ENCODE measurements at regions not wholly inside any gene's neighbourhood (a gene's known extent, or its start where the extent isn't known, plus 50 kb on each side); places are given as distances from the start of the nearest gene placed in this dataset.

DNA sequence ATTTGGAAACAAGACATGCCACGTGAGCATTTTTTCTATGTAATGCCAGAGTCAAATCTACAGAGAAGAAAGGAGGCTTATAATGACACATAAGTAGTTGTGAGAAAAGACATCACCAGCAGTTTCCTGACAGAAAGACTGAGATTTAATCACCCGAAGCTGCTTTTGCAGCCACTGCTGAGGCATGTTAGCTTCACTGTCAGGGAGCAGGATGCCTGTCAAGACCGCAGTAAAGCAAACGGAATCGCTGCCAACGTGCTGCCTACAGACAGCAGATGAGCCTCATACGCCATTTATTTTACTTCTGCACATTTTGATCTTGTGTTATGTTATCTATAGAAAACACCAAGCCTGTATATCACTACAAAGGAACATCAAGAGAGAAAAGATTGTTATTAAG lies 68.7 kb upstream of the NDST3 start:
- H3K4me1 Mint-ChIP-seq (ENCODE audit: low read depth, unreplicated experiment): no peaks in the 10 kb centered on the region
- BruUV-seq (replicated peaks): no TSS peak
- Histone ChIP-seq H3K4me3 (ENCODE audit: low read depth, low read length) (no peak overlapping the region), H3K9me3 (no peaks in the 10 kb centered on the region), H3K36me3 (ENCODE audit: control insufficient read depth, insufficient read depth, low read length) (no peaks in the 10 kb centered on the region), H3K4me1 (no peaks in the 10 kb centered on the region), H3K27me3 (replicated peaks; ENCODE audit: control insufficient read depth, insufficient read depth, low read length) (no peaks in the 10 kb centered on the region)
- no peaks in the 10 kb centered on the region for H3K36me3 Mint-ChIP-seq (ENCODE audit: insufficient read depth, unreplicated experiment)
- no peak overlapping the region for H3K4me3 Mint-ChIP-seq (ENCODE audit: unreplicated experiment)
- DNase-seq: no peak
- ChIA-PET CTCF (no interaction called here), POLR2A (no interaction called here)
- no peaks in the 10 kb centered on the region for H3K27me3 Mint-ChIP-seq (ENCODE audit: insufficient read depth, unreplicated experiment)
- intact Hi-C loops (cut with micrococcal nuclease; ENCODE audit: unreplicated experiment): no loop called here
- H3K9me3 Mint-ChIP-seq (ENCODE audit: unreplicated experiment): no peaks in the 10 kb centered on the region
- TF ChIP-seq, protein P1, sequence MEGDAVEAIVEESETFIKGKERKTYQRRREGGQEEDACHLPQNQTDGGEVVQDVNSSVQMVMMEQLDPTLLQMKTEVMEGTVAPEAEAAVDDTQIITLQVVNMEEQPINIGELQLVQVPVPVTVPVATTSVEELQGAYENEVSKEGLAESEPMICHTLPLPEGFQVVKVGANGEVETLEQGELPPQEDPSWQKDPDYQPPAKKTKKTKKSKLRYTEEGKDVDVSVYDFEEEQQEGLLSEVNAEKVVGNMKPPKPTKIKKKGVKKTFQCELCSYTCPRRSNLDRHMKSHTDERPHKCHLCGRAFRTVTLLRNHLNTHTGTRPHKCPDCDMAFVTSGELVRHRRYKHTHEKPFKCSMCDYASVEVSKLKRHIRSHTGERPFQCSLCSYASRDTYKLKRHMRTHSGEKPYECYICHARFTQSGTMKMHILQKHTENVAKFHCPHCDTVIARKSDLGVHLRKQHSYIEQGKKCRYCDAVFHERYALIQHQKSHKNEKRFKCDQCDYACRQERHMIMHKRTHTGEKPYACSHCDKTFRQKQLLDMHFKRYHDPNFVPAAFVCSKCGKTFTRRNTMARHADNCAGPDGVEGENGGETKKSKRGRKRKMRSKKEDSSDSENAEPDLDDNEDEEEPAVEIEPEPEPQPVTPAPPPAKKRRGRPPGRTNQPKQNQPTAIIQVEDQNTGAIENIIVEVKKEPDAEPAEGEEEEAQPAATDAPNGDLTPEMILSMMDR (IDR thresholded peaks at IDR 0.05; ENCODE audit: insufficient read depth in 1 of 2, low read depth in 1 of 2, low read length in 1 of 2, severe bottlenecking in 1 of 2, unreplicated experiment in 1 of 2): no peak
- H3K27ac Mint-ChIP-seq (ENCODE audit: unreplicated experiment): no peak overlapping the region

DNA sequence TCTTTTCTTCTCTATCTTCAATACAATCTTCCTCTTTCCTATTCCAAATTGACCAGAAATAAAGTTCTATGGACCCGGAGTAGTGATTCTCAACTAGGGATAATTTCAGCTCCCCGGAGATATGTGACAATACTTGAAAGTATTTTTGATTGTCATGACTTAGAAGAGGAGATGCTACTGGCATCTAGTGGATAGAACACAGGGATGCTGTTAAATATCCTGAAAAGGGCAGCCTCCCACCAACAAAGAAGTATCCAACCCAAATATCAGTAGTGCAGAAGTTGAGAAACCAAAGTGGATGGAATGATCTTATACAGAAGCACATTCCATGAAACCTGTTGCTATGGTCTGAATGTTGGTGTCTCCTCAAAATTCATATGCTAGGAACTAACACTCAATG lies 65.7 kb upstream of the NDST3 start:
- BruUV-seq (replicated peaks): no TSS peak
- Histone ChIP-seq H3K27me3 (replicated peaks; ENCODE audit: control insufficient read depth, insufficient read depth, low read length) (no peaks in the 10 kb centered on the region), H3K9me3 (no peaks in the 10 kb centered on the region), H3K36me3 (ENCODE audit: control insufficient read depth, insufficient read depth, low read length) (no peaks in the 10 kb centered on the region), H3K4me1 (no peaks in the 10 kb centered on the region), H3K4me3 (ENCODE audit: low read depth, low read length) (no peak overlapping the region)
- Mint-ChIP-seq H3K27ac (ENCODE audit: unreplicated experiment) (no peak overlapping the region), H3K4me1 (ENCODE audit: low read depth, unreplicated experiment) (no peaks in the 10 kb centered on the region), H3K4me3 (ENCODE audit: unreplicated experiment) (no peak overlapping the region), H3K36me3 (ENCODE audit: insufficient read depth, unreplicated experiment) (no peaks in the 10 kb centered on the region), H3K9me3 (ENCODE audit: unreplicated experiment) (no peaks in the 10 kb centered on the region), H3K27me3 (ENCODE audit: insufficient read depth, unreplicated experiment) (peaks cover 5% of the 10 kb centered on the region)
- ChIA-PET POLR2A (no interaction called here), CTCF (no interaction called here)
- intact Hi-C loops (cut with micrococcal nuclease; ENCODE audit: unreplicated experiment): no loop called here
- DNase-seq: no peak
- TF ChIP-seq, protein P1 (IDR thresholded peaks at IDR 0.05; ENCODE audit: insufficient read depth in 1 of 2, low read depth in 1 of 2, low read length in 1 of 2, severe bottlenecking in 1 of 2, unreplicated experiment in 1 of 2): no peak

- Mint-ChIP-seq H3K9me3 (ENCODE audit: unreplicated experiment) (no peaks in the 10 kb centered on the region), H3K4me1 (ENCODE audit: low read depth, unreplicated experiment) (no peaks in the 10 kb centered on the region), H3K36me3 (ENCODE audit: insufficient read depth, unreplicated experiment) (no peaks in the 10 kb centered on the region), H3K4me3 (ENCODE audit: unreplicated experiment) (no peak overlapping the region), H3K27ac (ENCODE audit: unreplicated experiment) (no peak overlapping the region), H3K27me3 (ENCODE audit: insufficient read depth, unreplicated experiment) (peaks cover 5% of the 10 kb centered on the region)
- no peaks in the 10 kb centered on the region for H3K4me1 ChIP-seq
- ChIA-PET CTCF (no interaction called here), POLR2A (no interaction called here)
- H3K36me3 ChIP-seq (ENCODE audit: control insufficient read depth, insufficient read depth, low read length): no peaks in the 10 kb centered on the region
- H3K27me3 ChIP-seq (replicated peaks; ENCODE audit: control insufficient read depth, insufficient read depth, low read length): no peaks in the 10 kb centered on the region
- H3K4me3 ChIP-seq (ENCODE audit: low read depth, low read length): no peak overlapping the region
- intact Hi-C loops (cut with micrococcal nuclease; ENCODE audit: unreplicated experiment): no loop called here
- no TSS peak for BruUV-seq (replicated peaks)
- H3K9me3 ChIP-seq: no peaks in the 10 kb centered on the region
- TF ChIP-seq, protein P1 (IDR thresholded peaks at IDR 0.05; ENCODE audit: insufficient read depth in 1 of 2, low read depth in 1 of 2, low read length in 1 of 2, severe bottlenecking in 1 of 2, unreplicated experiment in 1 of 2): no peak
- DNase-seq: no peak
These were observed 62.9 kb upstream of the NDST3 start for GRCh38 chr4:117971403-117971802.
